Kidney (tissue), 13 donors: ENCODE measurements at regions not wholly inside any gene's neighbourhood (a gene's known extent, or its start where the extent isn't known, plus 50 kb on each side); places are given as distances from the start of the nearest gene placed in this dataset.

Source experiments
- DNase-seq, 5 donors: peaks; one replicate each; pipeline ENCODE4 v3.0.0-alpha.2; 2013 to 2020
- FAIRE-seq: peaks from 2 replicates; lab custom pipeline; 2012; peaks lifted over from hg19 to GRCh38; lab: Jason Lieb, UNC
- H3K27ac ChIP-seq, 2 donors: one replicate each; pipeline ENCODE4 v1.7.0; 2013; ENCODE audit warnings: low read depth in 2 of 2, low read length in 2 of 2, inconsistent platforms in 1 of 2
- H3K27me3 ChIP-seq: one replicate; pipeline ENCODE4 v1.7.1; 2013; ENCODE audit warnings: low read length, inconsistent platforms; ENCODE audit not compliant: control insufficient read depth, insufficient read depth
- H3K36me3 ChIP-seq, 3 donors: one replicate each; pipeline versions ENCODE4 v1.7.0 to v1.7.1; 2013; ENCODE audit warnings: low read length in 3 of 3, control low read depth in 1 of 3, inconsistent platforms in 1 of 3; ENCODE audit not compliant: insufficient read depth in 3 of 3, control insufficient read depth in 2 of 3
- H3K4me1 ChIP-seq, 3 donors: one replicate each; pipeline versions ENCODE4 v1.7.0 to v1.7.1; 2013; ENCODE audit warnings: low read length in 3 of 3, inconsistent platforms in 1 of 3, low read depth in 1 of 3; ENCODE audit not compliant: control insufficient read depth in 2 of 3, insufficient read depth in 2 of 3
- H3K4me3 ChIP-seq, 3 donors: one replicate each; pipeline versions ENCODE4 v1.7.0 to v1.8.1; 2013; ENCODE audit warnings: low read length in 3 of 3, control low read depth in 1 of 3, inconsistent platforms in 1 of 3
- H3K9ac ChIP-seq, 3 donors: one replicate each; pipeline versions ENCODE4 v1.7.0 to v1.7.1; 2013; ENCODE audit warnings: low read length in 3 of 3, control low read depth in 1 of 3, inconsistent platforms in 1 of 3
- H3K9me3 ChIP-seq, 3 donors: one replicate each; pipeline versions ENCODE4 v1.7.0 to v1.7.1; 2013; ENCODE audit warnings: low read length in 3 of 3, control low read depth in 1 of 3, inconsistent platforms in 1 of 3; ENCODE audit not compliant: control insufficient read depth in 2 of 3, insufficient read depth in 1 of 3
- CTCF ChIP-seq: IDR thresholded peaks from 3 replicates; pipeline ENCODE4 v1.5.1; 2012; ENCODE audit warnings: mild to moderate bottlenecking, moderate library complexity, borderline replicate concordance; ENCODE audit not compliant: insufficient read depth; ENCODE audit errors: extremely low read depth
- intact Hi-C: fragments of 100-400 bp; cut with DNase I; formaldehyde crosslinking; loops from one replicate; pipeline ENCODE4 v1.11.1; 2022
- donor health status: control.
- donor health status: control.
- donor health status: control.
- donor health status: control.
- donor health status: control.
- donor health status: DM: yes; HTN: yes; CAD: no.
- donor health status: Normal renal cell carcinoma (clear cell type).

DNA sequence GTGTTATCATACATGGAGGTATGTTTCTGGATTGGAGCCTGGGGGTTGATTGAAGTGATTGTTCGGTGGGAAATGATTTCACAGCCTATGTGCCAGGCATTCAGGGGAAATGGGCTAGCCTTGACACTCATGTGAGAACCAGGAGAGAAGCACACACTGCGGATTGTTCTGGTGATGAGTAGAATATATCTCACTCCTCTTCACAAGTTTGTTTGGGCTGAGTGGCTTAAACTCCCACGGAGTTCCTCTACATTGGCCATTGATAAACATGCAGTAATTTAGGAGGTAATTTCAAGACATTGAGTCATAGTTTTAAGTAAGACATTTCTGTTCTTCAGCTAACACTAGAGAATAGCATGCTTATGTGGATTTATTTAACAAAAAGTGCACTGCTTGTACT lies 498.9 kb upstream of the NETO1 start:
- Histone ChIP-seq H3K4me3 (no peak overlapping the region), H3K27ac (no peak overlapping the region), H3K27me3 (no peaks in the 10 kb centered on the region), H3K9ac (no peak overlapping the region), H3K4me1 (no peaks in the 10 kb centered on the region), H3K36me3 (no peaks in the 10 kb centered on the region), H3K9me3 (no peaks in the 10 kb centered on the region)
- no peak for DNase-seq
- intact Hi-C loops, result no loop called here
- no peak for FAIRE-seq
- no peak for TF ChIP-seq CTCF

DNA sequence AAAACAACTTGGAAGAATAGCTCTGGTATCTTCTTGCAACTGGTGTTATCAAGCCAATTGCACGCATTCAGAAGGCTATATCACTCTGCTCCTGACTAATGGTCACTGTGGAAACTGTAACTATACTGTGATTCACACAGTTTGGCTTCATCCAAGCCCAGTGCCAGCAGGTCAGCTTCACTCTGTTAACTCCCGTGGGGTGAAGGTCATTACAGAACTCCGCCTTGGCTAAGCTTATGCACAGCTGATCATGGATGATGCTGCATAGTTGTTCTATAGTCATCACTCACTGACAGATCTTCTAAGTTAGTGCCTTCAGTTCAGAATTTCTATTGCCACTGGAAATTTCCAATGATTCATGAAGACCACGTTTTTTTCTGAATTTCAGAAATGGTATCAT lies 497.2 kb upstream of the NETO1 start:
- Histone ChIP-seq H3K27me3 (no peaks in the 10 kb centered on the region), H3K27ac (no peak overlapping the region), H3K9me3 (no peaks in the 10 kb centered on the region), H3K9ac (no peak overlapping the region), H3K36me3 (no peaks in the 10 kb centered on the region), H3K4me1 (no peaks in the 10 kb centered on the region), H3K4me3 (no peak overlapping the region)
- no peak for DNase-seq
- TF ChIP-seq CTCF, result no peak
- intact Hi-C loops, result no loop called here
- FAIRE-seq, result no peak

DNA sequence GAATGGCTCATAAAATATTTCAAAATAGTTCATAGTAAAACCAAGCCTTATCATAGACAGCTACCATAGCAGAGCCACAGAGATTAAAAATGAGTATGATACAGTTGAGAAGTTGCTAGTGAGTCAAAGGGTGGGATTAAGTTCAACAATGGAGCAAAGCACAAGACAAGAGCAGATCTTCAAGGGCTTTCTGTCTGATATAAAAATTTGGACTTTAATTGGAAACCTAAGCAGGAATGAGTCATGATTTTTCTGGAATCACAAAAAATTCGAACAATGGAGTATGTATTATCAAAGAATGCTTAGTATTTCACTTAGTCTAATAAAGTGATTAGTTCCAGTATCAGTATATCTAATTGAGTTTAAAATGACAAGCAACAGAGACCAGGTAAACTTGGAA lies 487.3 kb upstream of the NETO1 start:
- Histone ChIP-seq H3K4me1 (no peaks in the 10 kb centered on the region), H3K27ac (no peak overlapping the region), H3K4me3 (no peak overlapping the region), H3K27me3 (no peaks in the 10 kb centered on the region), H3K9ac (no peak overlapping the region), H3K36me3 (no peaks in the 10 kb centered on the region), H3K9me3 (no peaks in the 10 kb centered on the region)
- no peak for TF ChIP-seq CTCF
- intact Hi-C loops, result no loop called here
- no peak for DNase-seq
- FAIRE-seq, result no peak

DNA sequence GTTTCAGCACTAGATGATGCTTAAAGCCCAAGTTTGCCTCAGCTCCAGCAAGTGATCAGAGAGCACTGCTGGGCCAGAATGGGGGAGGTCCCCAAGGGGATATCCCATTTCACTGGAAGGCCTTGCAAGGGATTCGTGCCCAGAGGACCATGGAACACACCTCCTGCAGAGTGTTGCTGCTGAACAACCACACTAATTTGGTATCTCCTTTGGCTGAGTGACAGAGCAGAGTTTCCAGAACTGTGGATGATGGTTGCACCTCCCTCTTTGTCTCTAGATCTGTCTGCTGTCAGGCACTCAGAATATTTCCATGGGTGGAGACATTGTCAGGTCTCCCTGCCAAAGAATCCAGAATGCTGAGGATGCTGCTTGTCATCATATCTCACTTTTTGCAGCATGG lies 484.8 kb upstream of the NETO1 start:
- Histone ChIP-seq H3K4me1 (no peaks in the 10 kb centered on the region), H3K9me3 (no peaks in the 10 kb centered on the region), H3K9ac (no peak overlapping the region), H3K4me3 (no peak overlapping the region), H3K27me3 (no peaks in the 10 kb centered on the region), H3K36me3 (no peaks in the 10 kb centered on the region), H3K27ac (no peak overlapping the region)
- FAIRE-seq (no peak), DNase-seq (peak in 4 of 5 donors; percentile 52 to 64 (median 56))
- TF ChIP-seq CTCF, result no peak
- intact Hi-C loops, result no loop called here
